ENCODE measurements at regions not wholly inside any gene's neighbourhood (a gene's known extent, or its start where the extent isn't known, plus 50 kb on each side); places are given as distances from the start of the nearest gene placed in this dataset.
"Not testable (repeated sequence)": the region's sequence is repeated elsewhere in the genome, so short reads cannot be mapped to it uniquely, and the experiment has no call there.

- TF ChIP-seq EED (IDR thresholded peaks at IDR 0.05; ENCODE audit: low read depth) (no peak), JUND (IDR thresholded peaks at IDR 0.05; ENCODE audit: low read depth, low read length) (no peak), HDAC6 (IDR thresholded peaks at IDR 0.05; ENCODE audit: unreplicated experiment) (no peak), ATF2 (IDR thresholded peaks at IDR 0.05; ENCODE audit: low read length) (no peak), SMC3 (IDR thresholded peaks at IDR 0.05; ENCODE audit: borderline replicate concordance, low read length) (no peak), ASH2L (IDR thresholded peaks at IDR 0.05; ENCODE audit: borderline replicate concordance, low read depth) (no peak)
Measured at GRCh38 chr5:135743181-135743580, 91.3 kb upstream of the SLC25A48 start (continued).

DNA sequence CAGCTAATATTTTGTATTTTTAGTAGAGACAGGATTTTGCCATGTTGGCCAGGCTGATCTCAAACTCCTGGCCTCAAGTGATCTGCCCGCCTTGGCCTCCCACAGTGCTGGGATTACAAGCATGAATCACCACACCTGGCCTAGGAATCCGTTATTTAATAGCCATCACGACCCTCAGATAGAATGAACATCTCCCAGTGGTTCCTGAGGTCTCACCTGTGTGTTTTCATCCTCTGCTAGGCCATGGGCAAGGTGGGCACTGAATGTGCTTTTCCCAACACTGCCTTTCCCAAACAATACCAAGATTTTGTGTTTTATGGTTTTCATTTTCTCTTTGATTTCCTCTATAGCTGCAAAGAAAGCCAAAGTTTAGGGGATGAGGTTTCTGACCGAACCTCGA lies 92.2 kb upstream of the SLC25A48 start:
- H3K27ac ChIP-seq (ENCODE audit: control insufficient read depth, insufficient read depth); POLR2A ChIA-PET; in situ Hi-C loops (cut with MboI); intact Hi-C loops (cut with micrococcal nuclease; ENCODE audit: unreplicated experiment); CTCF ChIA-PET; DNase-seq (ENCODE audit: low read depth, low spot score); FAIRE-seq; H3K36me3 ChIP-seq (ENCODE audit: control insufficient read depth in 2 of 2, insufficient read depth in 2 of 2, low read length in 1 of 2); H2AFZ ChIP-seq (ENCODE audit: control insufficient read depth, low read depth, low read length); H3K4me2 ChIP-seq (ENCODE audit: control insufficient read depth, insufficient read depth); H3K79me2 ChIP-seq (ENCODE audit: control insufficient read depth, insufficient read depth, low read length); H3K4me3 ChIP-seq; H3K27me3 ChIP-seq (replicated peaks in 1 of 2; ENCODE audit: control insufficient read depth in 2 of 2, insufficient read depth in 2 of 2, low read length in 1 of 2); H3K9me3 ChIP-seq (replicated peaks; ENCODE audit: control insufficient read depth, insufficient read depth, low read length); BruUV-seq (replicated peaks); ATAC-seq; H3K4me1 ChIP-seq (ENCODE audit: control insufficient read depth, insufficient read depth, low read length); RAD21 ChIA-PET (ENCODE audit: unreplicated experiment); H4K20me1 ChIP-seq (ENCODE audit: control insufficient read depth, insufficient read depth); SMC1A ChIA-PET (ENCODE audit: uncharacterized antibody, unreplicated experiment); H3K9ac ChIP-seq (ENCODE audit: control insufficient read depth, insufficient read depth, low read length): not testable (repeated sequence)
- 2% methylated on average over 5 of the region's 5 CpGs for WGBS (ENCODE audit: insufficient coverage, insufficient replicate concordance, low lambda C conversion rate, missing lambda C conversion rate)

All from GM12878 (cell line).